Neural cell (in vitro differentiated cells): ENCODE measurements at regions not wholly inside any gene's neighbourhood (a gene's known extent, or its start where the extent isn't known, plus 50 kb on each side); places are given as distances from the start of the nearest gene placed in this dataset.

Experiments
- H2AFZ ChIP-seq: fragments of 200-600, 300-800 bp; sonication (generic), shearing (Covaris generic); 2 replicates; pipeline ENCODE4 v1.6.0; 2014; ENCODE audit warnings: low read depth, mild to moderate bottlenecking, antibody characterized with exemption, low read length, moderate library complexity
- H3F3A ChIP-seq: fragments of 200-600 bp; shearing (Covaris generic); 2 replicates; pipeline ENCODE4 v1.6.1; 2016; ENCODE audit warnings: mild to moderate bottlenecking, moderate library complexity, mixed read lengths, antibody characterized with exemption, low read length; ENCODE audit not compliant: insufficient read depth, poor library complexity, severe bottlenecking
- H3K27ac ChIP-seq: fragments of 200-600, 300-800 bp; sonication (generic), shearing (Covaris generic); 2 replicates; pipeline ENCODE4 v1.5.1; 2014; ENCODE audit warnings: mild to moderate bottlenecking, low read length, moderate library complexity
- H3K27me3 ChIP-seq: fragments of 300-800, 200-600 bp; sonication (generic), shearing (Covaris generic); 2 replicates; pipeline ENCODE4 v1.6.0; 2014; ENCODE audit warnings: mild to moderate bottlenecking, low read depth, low read length, moderate library complexity; ENCODE audit not compliant: insufficient read depth
- H3K36me3 ChIP-seq: fragments of 300-800, 200-600 bp; sonication (generic), shearing (Covaris generic); 2 replicates; pipeline ENCODE4 v1.5.1; 2014; ENCODE audit warnings: mild to moderate bottlenecking, antibody characterized with exemption, low read length, moderate library complexity; ENCODE audit not compliant: insufficient read depth
- H3K4me2 ChIP-seq: fragments of 300-800, 200-600 bp; sonication (generic), shearing (Covaris generic); 2 replicates; pipeline ENCODE4 v1.6.0; 2014; ENCODE audit warnings: mild to moderate bottlenecking, low read length
- H3K4me3 ChIP-seq: fragments of 300-800, 200-600 bp; sonication (generic), shearing (Covaris generic); 2 replicates; pipeline ENCODE4 v1.5.1; 2014; ENCODE audit warnings: mild to moderate bottlenecking, low read length, moderate library complexity
- H3K79me2 ChIP-seq: fragments of 200-600 bp; shearing (Covaris generic); replicated peaks from 2 replicates; pipeline ENCODE4 v1.6.0; 2014; ENCODE audit warnings: mild to moderate bottlenecking, low read length, moderate library complexity; ENCODE audit not compliant: insufficient read depth
- H3K9ac ChIP-seq: fragments of 300-800, 200-600 bp; sonication (generic), shearing (Covaris generic); 2 replicates; pipeline ENCODE4 v1.6.1; 2016; ENCODE audit warnings: mild to moderate bottlenecking, low read length, mixed read lengths
- H3K9me2 ChIP-seq: fragments of 200-600 bp; shearing (Covaris generic); 2 replicates; pipeline ENCODE4 v1.6.1; 2016; ENCODE audit warnings: mild to moderate bottlenecking, low read length, mixed read lengths; ENCODE audit not compliant: insufficient read depth
- H3K9me3 ChIP-seq: fragments of 200-600, 300-800 bp; sonication (generic), shearing (Covaris generic); 2 replicates; pipeline ENCODE4 v1.6.1; 2016; ENCODE audit warnings: mild to moderate bottlenecking, mixed run types, low read length, moderate library complexity, mixed read lengths
- H4K20me1 ChIP-seq: fragments of 200-600 bp; shearing (Covaris generic); 2 replicates; pipeline ENCODE4 v1.6.1; 2016; ENCODE audit warnings: mild to moderate bottlenecking, mixed run types; ENCODE audit not compliant: insufficient read depth
- CTCF ChIP-seq: fragments of 450-650 bp; IDR thresholded peaks from 2 replicates; pipeline ENCODE4 v1.5.1; 2014; ENCODE audit warnings: antibody characterized with exemption, mild to moderate bottlenecking, moderate library complexity; ENCODE audit not compliant: poor library complexity, severe bottlenecking
- EP300 ChIP-seq: fragments of 450-650 bp; conservative IDR thresholded peaks from 2 replicates; pipeline ENCODE4 v1.6.1; 2014; ENCODE audit warnings: antibody characterized with exemption, mild to moderate bottlenecking, moderate library complexity; ENCODE audit not compliant: poor library complexity, severe bottlenecking
- EZH2 ChIP-seq: fragments of 200-600, 300-800 bp; shearing (Covaris generic), sonication (generic); IDR thresholded peaks from 2 replicates; pipeline ENCODE4 v1.6.1; 2014; ENCODE audit warnings: antibody characterized with exemption, low read length, borderline replicate concordance, mild to moderate bottlenecking; ENCODE audit not compliant: insufficient read depth, poor library complexity, severe bottlenecking
- MXI1 ChIP-seq: fragments of 450-650 bp; conservative IDR thresholded peaks from 2 replicates; pipeline ENCODE4 v1.6.1; 2014; ENCODE audit warnings: antibody characterized with exemption, mild to moderate bottlenecking; ENCODE audit not compliant: poor library complexity, severe bottlenecking
- POLR2AphosphoS5 ChIP-seq: IDR thresholded peaks from 2 replicates; pipeline ENCODE4 v1.6.1; 2012
- RAD21 ChIP-seq: fragments of 450-650 bp; conservative IDR thresholded peaks from 2 replicates; pipeline ENCODE4 v1.6.1; 2014; ENCODE audit warnings: antibody characterized with exemption, mild to moderate bottlenecking, moderate library complexity
- REST ChIP-seq: IDR thresholded peaks from 2 replicates; pipeline ENCODE4 v1.6.1; 2012; ENCODE audit warnings: borderline replicate concordance
- SMC3 ChIP-seq: fragments of 450-650 bp; conservative IDR thresholded peaks from 2 replicates; pipeline ENCODE4 v1.6.1; 2014; ENCODE audit warnings: antibody characterized with exemption, mild to moderate bottlenecking, moderate library complexity; ENCODE audit not compliant: poor library complexity
- TAF1 ChIP-seq: IDR thresholded peaks from 2 replicates; pipeline ENCODE4 v1.6.1; 2012; ENCODE audit warnings: low read depth

GRCh38 chr9:618478-618877 lies 223.0 kb upstream of the DMRT1 start:
- Histone ChIP-seq H3K9ac (no peak overlapping the region), H3K4me3 (no peak overlapping the region), H3K4me2 (no peak overlapping the region), H4K20me1 (no peaks in the 10 kb centered on the region), H3F3A (no peaks in the 10 kb centered on the region), H3K27ac (no peak overlapping the region), H3K9me3 (no peaks in the 10 kb centered on the region), H3K9me2 (no peaks in the 10 kb centered on the region), H3K27me3 (no peaks in the 10 kb centered on the region), H3K79me2 (no peaks in the 10 kb centered on the region), H3K36me3 (no peaks in the 10 kb centered on the region), H2AFZ (no peak overlapping the region)
- TF ChIP-seq EZH2 (no peak), RAD21 (no peak)

- Histone ChIP-seq H2AFZ (no peak overlapping the region), H3K27ac (no peak overlapping the region), H3K27me3 (no peaks in the 10 kb centered on the region), H3K4me3 (no peak overlapping the region), H4K20me1 (no peaks in the 10 kb centered on the region), H3K4me2 (no peak overlapping the region), H3F3A (no peaks in the 10 kb centered on the region), H3K79me2 (no peaks in the 10 kb centered on the region), H3K9me2 (no peaks in the 10 kb centered on the region), H3K9ac (no peak overlapping the region), H3K36me3 (no peaks in the 10 kb centered on the region), H3K9me3 (no peaks in the 10 kb centered on the region)
- TF ChIP-seq RAD21 (no peak), POLR2AphosphoS5 (no peak), REST (no peak), MXI1 (no peak), SMC3 (no peak), TAF1 (no peak), EZH2 (no peak), CTCF (no peak), EP300 (no peak)
Observed at GRCh38 chr9:621201-621855, 220.2 kb upstream of the DMRT1 start.
